Natural killer cell (primary cell): ENCODE measurements at regions not wholly inside any gene's neighbourhood (a gene's known extent, or its start where the extent isn't known, plus 50 kb on each side); places are given as distances from the start of the nearest gene placed in this dataset.

Experiments used
- ATAC-seq, 3 donors: fragments of 150-1000 bp in 2 of 3; fragments of 200-7000 bp in 1 of 3; cut with Tn5 transposase; 1 replicate in 1 of 3; 2 replicates in 2 of 3; pipeline ENCODE4 v1.10.0; 2021; ENCODE audit warnings: mild to moderate bottlenecking in 2 of 3, moderate library complexity in 2 of 3
- DNase-seq, 2 donors: peaks; one replicate each; pipeline versions ENCODE4 v3.0.0 to v3.0.0-alpha.2; 2013 to 2021; ENCODE audit warnings: mixed read lengths in 1 of 2
- H3K27ac ChIP-seq: one replicate; pipeline ENCODE4 v1.5.1; 2013; ENCODE audit warnings: mild to moderate bottlenecking, low read length
- H3K27me3 ChIP-seq: one replicate; pipeline ENCODE4 v1.6.1; 2013; ENCODE audit warnings: low read length; ENCODE audit not compliant: control insufficient read depth, insufficient read depth
- H3K36me3 ChIP-seq: one replicate; pipeline ENCODE4 v1.6.1; 2013; ENCODE audit warnings: low read length; ENCODE audit not compliant: control insufficient read depth, insufficient read depth
- H3K4me1 ChIP-seq: one replicate; pipeline ENCODE4 v1.6.1; 2013; ENCODE audit warnings: low read length; ENCODE audit not compliant: control insufficient read depth, insufficient read depth
- H3K4me3 ChIP-seq: one replicate; pipeline ENCODE4 v1.5.1; 2013; ENCODE audit warnings: low read length
- H3K9me3 ChIP-seq: one replicate; pipeline ENCODE4 v1.6.1; 2013; ENCODE audit warnings: low read length; ENCODE audit not compliant: control insufficient read depth, insufficient read depth
- H3K27ac Mint-ChIP-seq, 2 donors: one replicate each; pipeline ENCODE4 v1.8.0; 2022; ENCODE audit warnings: mild to moderate bottlenecking in 2 of 2, mixed read lengths in 2 of 2, moderate library complexity in 1 of 2
- H3K27me3 Mint-ChIP-seq, 2 donors: one replicate each; pipeline ENCODE4 v1.8.0; 2022; ENCODE audit warnings: low read depth in 2 of 2, mixed read lengths in 2 of 2
- H3K36me3 Mint-ChIP-seq: one replicate; pipeline ENCODE4 v1.8.0; 2022; ENCODE audit warnings: mixed read lengths
- H3K4me1 Mint-ChIP-seq, 2 donors: one replicate each; pipeline ENCODE4 v1.8.0; 2022; ENCODE audit warnings: mixed read lengths in 2 of 2
- H3K4me3 Mint-ChIP-seq: one replicate; pipeline ENCODE4 v1.8.0; 2022; ENCODE audit warnings: mild to moderate bottlenecking, moderate library complexity, mixed read lengths
- H3K9me3 Mint-ChIP-seq, 2 donors: one replicate each; pipeline ENCODE4 v1.8.0; 2022; ENCODE audit warnings: mixed read lengths in 2 of 2
- WGBS: methylation state at CpG from one replicate; pipeline ENCODE4 v1.1.7; 2013; ENCODE audit warnings: missing lambda C conversion rate; ENCODE audit not compliant: insufficient coverage; 5-methylcytosine and 5-hydroxymethylcytosine counted together
- intact Hi-C: fragments of 100-400 bp; cut with micrococcal nuclease; formaldehyde crosslinking; loops from one replicate; pipeline ENCODE4 v1.14.2; 2022
- TF ChIP-seq, protein P1 (sequence below): fragments of 200-600 bp; IDR thresholded peaks from one replicate; pipeline ENCODE4 v1.8.0; 2022; ENCODE audit warnings: antibody characterized with exemption

DNA sequence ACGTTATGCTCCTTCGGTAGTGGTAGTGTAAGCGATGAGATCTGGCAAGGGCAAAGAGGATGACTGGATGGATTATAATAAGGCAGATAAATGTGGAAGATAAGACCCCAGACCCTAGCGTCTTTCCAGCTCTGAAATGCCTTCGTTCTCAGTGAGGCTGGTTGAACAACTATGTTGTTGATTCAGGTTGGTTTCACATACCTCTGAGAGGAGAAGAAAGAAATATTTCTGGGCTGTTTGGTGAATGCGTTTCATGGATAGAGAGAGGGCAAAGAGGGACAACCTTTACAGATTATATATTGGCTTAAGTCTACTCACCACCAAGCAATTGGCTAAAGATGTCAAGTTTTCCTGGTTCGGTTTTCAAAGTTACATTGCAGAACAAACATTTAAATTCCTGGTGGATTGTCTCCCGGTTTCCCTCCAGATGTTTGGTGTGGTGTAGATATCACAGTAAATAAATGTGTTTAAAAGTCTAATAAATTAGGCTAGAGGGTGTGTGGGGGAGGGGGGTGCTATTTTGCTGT lies 190.1 kb upstream of the GLI2 start:
- Mint-ChIP-seq H3K9me3 (no peaks in the 10 kb centered on the region), H3K27me3 (peaks cover 0 to 9% of the 10 kb centered on the region in 2 donors), H3K4me1 (no peaks in the 10 kb centered on the region), H3K27ac (no peak overlapping the region), H3K4me3 (no peak overlapping the region), H3K36me3 (no peaks in the 10 kb centered on the region)
- Histone ChIP-seq H3K4me1 (no peaks in the 10 kb centered on the region), H3K9me3 (no peaks in the 10 kb centered on the region), H3K27me3 (no peaks in the 10 kb centered on the region), H3K4me3 (no peak overlapping the region), H3K36me3 (no peaks in the 10 kb centered on the region), H3K27ac (no peak overlapping the region)
- intact Hi-C loops: no loop called here
- 90% methylated on average over 7 of the region's 8 CpGs for WGBS
- TF ChIP-seq, protein P1, sequence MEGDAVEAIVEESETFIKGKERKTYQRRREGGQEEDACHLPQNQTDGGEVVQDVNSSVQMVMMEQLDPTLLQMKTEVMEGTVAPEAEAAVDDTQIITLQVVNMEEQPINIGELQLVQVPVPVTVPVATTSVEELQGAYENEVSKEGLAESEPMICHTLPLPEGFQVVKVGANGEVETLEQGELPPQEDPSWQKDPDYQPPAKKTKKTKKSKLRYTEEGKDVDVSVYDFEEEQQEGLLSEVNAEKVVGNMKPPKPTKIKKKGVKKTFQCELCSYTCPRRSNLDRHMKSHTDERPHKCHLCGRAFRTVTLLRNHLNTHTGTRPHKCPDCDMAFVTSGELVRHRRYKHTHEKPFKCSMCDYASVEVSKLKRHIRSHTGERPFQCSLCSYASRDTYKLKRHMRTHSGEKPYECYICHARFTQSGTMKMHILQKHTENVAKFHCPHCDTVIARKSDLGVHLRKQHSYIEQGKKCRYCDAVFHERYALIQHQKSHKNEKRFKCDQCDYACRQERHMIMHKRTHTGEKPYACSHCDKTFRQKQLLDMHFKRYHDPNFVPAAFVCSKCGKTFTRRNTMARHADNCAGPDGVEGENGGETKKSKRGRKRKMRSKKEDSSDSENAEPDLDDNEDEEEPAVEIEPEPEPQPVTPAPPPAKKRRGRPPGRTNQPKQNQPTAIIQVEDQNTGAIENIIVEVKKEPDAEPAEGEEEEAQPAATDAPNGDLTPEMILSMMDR: no peak
- no peak for DNase-seq
- ATAC-seq: no peak

DNA sequence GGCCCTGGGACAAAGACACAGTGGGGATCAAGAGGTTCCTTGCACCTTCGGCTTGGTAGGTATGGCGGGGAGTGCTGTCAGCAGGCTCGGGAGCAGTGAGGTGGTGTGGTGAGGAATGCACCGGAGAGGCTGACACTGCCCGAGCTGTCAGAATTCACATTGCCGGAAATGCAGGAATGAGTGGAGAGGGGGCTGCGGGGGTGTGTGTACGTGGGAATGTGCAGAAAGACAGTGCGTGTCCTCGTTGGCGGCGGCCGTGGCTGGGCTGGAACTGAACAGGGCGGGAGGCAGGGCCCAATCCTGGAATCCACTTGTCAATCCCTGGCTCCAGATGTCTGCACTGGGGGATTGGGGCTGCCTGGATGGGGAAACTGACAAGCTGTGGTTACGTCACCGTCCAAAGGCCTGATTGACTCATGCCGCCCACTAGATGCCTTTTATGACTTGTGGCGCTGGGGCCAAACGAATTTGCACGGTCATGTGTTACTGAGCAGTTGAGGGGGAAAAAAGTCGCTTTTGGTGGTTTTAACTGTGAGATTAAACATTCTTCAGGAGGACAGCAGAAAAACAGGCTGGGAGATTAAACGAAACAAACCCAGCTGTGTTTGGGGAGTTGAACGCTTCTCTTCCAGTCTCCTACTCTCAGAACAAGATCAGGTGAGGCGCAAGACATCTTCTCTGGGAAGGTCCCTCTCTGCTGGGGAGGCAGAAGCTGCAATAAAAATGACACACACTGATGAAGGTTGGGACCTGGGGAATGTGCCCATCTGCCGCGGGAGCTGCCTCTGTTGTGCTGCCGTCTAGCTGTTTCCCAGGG lies 189.4 kb upstream of the GLI2 start:
- H3K27me3 Mint-ChIP-seq: peaks cover 0 to 9% of the 10 kb centered on the region in 2 donors
- H3K9me3 ChIP-seq: no peaks in the 10 kb centered on the region
- H3K36me3 ChIP-seq: no peaks in the 10 kb centered on the region
- no peak overlapping the region for H3K4me3 ChIP-seq
- DNase-seq (no peak), ATAC-seq (no peak)
- no peaks in the 10 kb centered on the region for H3K27me3 ChIP-seq
- H3K4me1 ChIP-seq: no peaks in the 10 kb centered on the region
- H3K36me3 Mint-ChIP-seq: no peaks in the 10 kb centered on the region
- intact Hi-C loops: no loop called here
- H3K27ac Mint-ChIP-seq: no peak overlapping the region
- no peak overlapping the region for H3K27ac ChIP-seq
- no peaks in the 10 kb centered on the region for H3K9me3 Mint-ChIP-seq
- TF ChIP-seq, protein P1: no peak
- H3K4me3 Mint-ChIP-seq: no peak overlapping the region
- no peaks in the 10 kb centered on the region for H3K4me1 Mint-ChIP-seq
- 88% methylated on average over 26 of the region's 27 CpGs for WGBS

DNA sequence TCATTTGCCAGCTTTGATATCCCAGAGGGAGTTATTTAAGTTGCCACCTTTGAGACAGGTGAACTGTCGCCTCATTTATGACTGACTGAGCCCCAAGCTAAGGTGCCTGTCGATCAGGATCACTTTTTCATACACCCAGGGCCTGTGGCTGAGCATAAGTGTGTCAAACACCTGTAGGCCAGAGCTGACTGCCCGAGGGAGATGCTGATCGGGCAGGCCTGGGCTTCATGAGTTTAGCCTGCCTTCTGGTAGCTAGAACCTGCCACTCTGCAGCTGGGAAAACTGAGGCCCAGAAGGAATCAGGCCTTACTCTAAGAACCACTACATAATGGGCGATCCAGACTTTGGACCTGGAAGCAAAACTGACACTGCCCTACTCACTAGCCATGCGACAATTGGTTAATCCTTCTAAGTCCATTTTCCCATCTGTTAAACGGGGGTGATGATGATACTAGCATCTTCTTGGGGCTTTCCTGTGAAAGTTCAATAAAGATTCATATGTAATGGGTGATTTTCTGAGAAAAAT lies 188.7 kb upstream of the GLI2 start:
- Mint-ChIP-seq H3K27me3 (peaks cover 0 to 9% of the 10 kb centered on the region in 2 donors), H3K27ac (no peak overlapping the region), H3K36me3 (no peaks in the 10 kb centered on the region), H3K4me3 (no peak overlapping the region), H3K4me1 (no peaks in the 10 kb centered on the region), H3K9me3 (no peaks in the 10 kb centered on the region)
- Histone ChIP-seq H3K4me1 (no peaks in the 10 kb centered on the region), H3K4me3 (no peak overlapping the region), H3K27me3 (no peaks in the 10 kb centered on the region), H3K36me3 (no peaks in the 10 kb centered on the region), H3K9me3 (no peaks in the 10 kb centered on the region), H3K27ac (no peak overlapping the region)
- 79% methylated on average over 7 of the region's 7 CpGs for WGBS
- TF ChIP-seq, protein P1: no peak
- DNase-seq: no peak
- no peak for ATAC-seq
- intact Hi-C loops: no loop called here
